H1 (cell line): ENCODE measurements at regions not wholly inside any gene's neighbourhood (a gene's known extent, or its start where the extent isn't known, plus 50 kb on each side); places are given as distances from the start of the nearest gene placed in this dataset.

Experiments
- CTCF ChIA-PET: fragments of 300-600 bp; sonication (Branson Sonifier 250); formaldehyde crosslinking; loops from one replicate; lab custom pipeline; 2021; ENCODE audit not compliant: partially characterized antibody; lab: Charles Lee
- POLR2A ChIA-PET: fragments of 300-600 bp; sonication (Branson Sonifier 250); formaldehyde crosslinking; loops from one replicate; lab custom pipeline; 2021; ENCODE audit warnings: inconsistent platforms; ENCODE audit not compliant: partially characterized antibody; lab: Charles Lee
- DNase-seq, 2 experiments: peaks; one replicate each; pipeline versions ENCODE4 v3.0.0 to v3.0.0-alpha.2; 2010 to 2022; ENCODE audit warnings: low spot score in 2 of 2, low read depth in 1 of 2, mixed read lengths in 1 of 2
- FAIRE-seq: peaks from 2 replicates; lab custom pipeline; 2011; peaks lifted over from hg19 to GRCh38; lab: Jason Lieb, UNC
- H2AFZ ChIP-seq: 2 replicates; pipeline ENCODE4 v1.8.1; 2012; ENCODE audit warnings: low read length, inconsistent platforms
- H2AK5ac ChIP-seq: 2 replicates; pipeline ENCODE4 v1.6.1; 2013; ENCODE audit warnings: low read depth, low read length
- H2BK120ac ChIP-seq: replicated peaks from 2 replicates; pipeline ENCODE3; 2013; ENCODE audit warnings: low read depth, low read length, inconsistent platforms
- H2BK12ac ChIP-seq: 2 replicates; pipeline ENCODE4 v1.6.1; 2013; ENCODE audit warnings: low read depth, low read length
- H2BK15ac ChIP-seq: 2 replicates; pipeline ENCODE4 v1.6.1; 2013; ENCODE audit warnings: low read length
- H2BK20ac ChIP-seq: 2 replicates; pipeline ENCODE4 v1.6.1; 2013; ENCODE audit warnings: low read length
- H2BK5ac ChIP-seq: 2 replicates; pipeline ENCODE4 v1.6.1; 2013; ENCODE audit warnings: low read depth, low read length
- H3K14ac ChIP-seq: 2 replicates; pipeline ENCODE4 v1.6.1; 2013; ENCODE audit warnings: inconsistent platforms; ENCODE audit not compliant: insufficient read length
- H3K18ac ChIP-seq: 2 replicates; pipeline ENCODE4 v1.6.1; 2013; ENCODE audit warnings: low read length; ENCODE audit errors: extremely low read depth
- H3K23ac ChIP-seq: 2 replicates; pipeline ENCODE4 v1.6.1; 2013; ENCODE audit warnings: inconsistent platforms; ENCODE audit not compliant: insufficient read length
- H3K23me2 ChIP-seq: 2 replicates; pipeline ENCODE4 v1.6.1; 2013; ENCODE audit warnings: low read depth, low read length
- H3K27ac ChIP-seq: 2 replicates; pipeline ENCODE4 v1.6.1; 2011; ENCODE audit warnings: low read depth, low read length, inconsistent platforms
- H3K27me3 ChIP-seq, 4 experiments: replicated peaks in 1 of 4; 1 replicate in 1 of 4; 2 replicates in 3 of 4; pipeline versions ENCODE4 v1.6.1 to v1.8.1; 2011 to 2013; ENCODE audit warnings: low read length in 3 of 4, mild to moderate bottlenecking in 3 of 4, inconsistent platforms in 2 of 4, mixed read lengths in 2 of 4, moderate library complexity in 1 of 4; ENCODE audit not compliant: control insufficient read depth in 3 of 4, insufficient read depth in 3 of 4; ENCODE audit errors: extremely low read depth in 1 of 4
- H3K36me3 ChIP-seq, 4 experiments: 2 replicates each; pipeline versions ENCODE4 v1.6.1 to v1.8.1; 2011 to 2013; ENCODE audit warnings: mild to moderate bottlenecking in 4 of 4, low read length in 3 of 4, moderate library complexity in 2 of 4, control low read depth in 1 of 4, inconsistent platforms in 1 of 4; ENCODE audit not compliant: insufficient read depth in 4 of 4, control insufficient read depth in 2 of 4
- H3K4ac ChIP-seq: replicated peaks from 2 replicates; pipeline ENCODE3; 2013; ENCODE audit warnings: low read length, low read depth, mixed read lengths, inconsistent platforms; ENCODE audit not compliant: insufficient read length
- H3K4me1 ChIP-seq, 4 experiments: replicated peaks in 1 of 4; 1 replicate in 1 of 4; 2 replicates in 3 of 4; pipeline versions ENCODE4 v1.6.1 to v1.8.1; 2011 to 2013; ENCODE audit warnings: low read length in 3 of 4, inconsistent platforms in 2 of 4, mixed read lengths in 1 of 4; ENCODE audit not compliant: insufficient read depth in 4 of 4, control insufficient read depth in 3 of 4
- H3K4me2 ChIP-seq, 2 experiments: 2 replicates each; pipeline versions ENCODE4 v1.6.1 to v1.8.1; 2011 to 2013; ENCODE audit warnings: low read depth in 2 of 2, low read length in 2 of 2, control low read depth in 1 of 2, inconsistent platforms in 1 of 2, mild to moderate bottlenecking in 1 of 2; ENCODE audit not compliant: insufficient read depth in 1 of 2
- H3K4me3 ChIP-seq, 4 experiments: fragments of 200-600, 300-600 bp in 1 of 4; sonication (generic), shearing (Covaris generic), sonication (Bioruptor Twin) in 1 of 4; 2 replicates each; pipeline versions ENCODE4 v1.5.1 to v1.8.1; 2011 to 2016; ENCODE audit warnings: low read length in 4 of 4, low read depth in 3 of 4, control low read depth in 2 of 4, inconsistent platforms in 2 of 4, mild to moderate bottlenecking in 2 of 4, mixed read lengths in 1 of 4, moderate library complexity in 1 of 4; ENCODE audit not compliant: insufficient read depth in 2 of 4; ENCODE audit errors: extremely low read depth in 1 of 4
- H3K56ac ChIP-seq: replicated peaks from 2 replicates; pipeline ENCODE3; 2013; ENCODE audit warnings: low read depth, mild to moderate bottlenecking, mixed read lengths, low read length, inconsistent platforms; ENCODE audit not compliant: insufficient read length
- H3K79me1 ChIP-seq: 2 replicates; pipeline ENCODE4 v1.6.1; 2013; ENCODE audit warnings: low read depth, low read length, control low read depth
- H3K79me2 ChIP-seq, 2 experiments: 2 replicates each; pipeline versions ENCODE4 v1.6.1 to v1.8.1; 2012 to 2013; ENCODE audit warnings: low read length in 2 of 2, mild to moderate bottlenecking in 2 of 2, inconsistent platforms in 1 of 2; ENCODE audit not compliant: insufficient read depth in 2 of 2, control insufficient read depth in 1 of 2
- H3K9ac ChIP-seq, 4 experiments: replicated peaks in 1 of 4; 1 replicate in 1 of 4; 2 replicates in 3 of 4; pipeline versions ENCODE4 v1.6.1 to v1.8.1; 2011 to 2013; ENCODE audit warnings: low read depth in 3 of 4, low read length in 3 of 4, control low read depth in 2 of 4, mild to moderate bottlenecking in 2 of 4, moderate library complexity in 2 of 4, inconsistent platforms in 1 of 4; ENCODE audit errors: extremely low read depth in 1 of 4
- H3K9me3 ChIP-seq, 2 experiments: 2 replicates each; pipeline versions ENCODE4 v1.6.1 to v1.8.1; 2012 to 2013; ENCODE audit warnings: mild to moderate bottlenecking in 2 of 2, moderate library complexity in 2 of 2, control low read depth in 1 of 2, inconsistent platforms in 1 of 2, low read depth in 1 of 2, low read length in 1 of 2, mixed read lengths in 1 of 2; ENCODE audit not compliant: insufficient read depth in 2 of 2
- H4K20me1 ChIP-seq, 2 experiments: replicated peaks in 1 of 2; 2 replicates each; pipeline versions ENCODE3 to v1.8.1; 2011 to 2013; ENCODE audit warnings: inconsistent platforms in 2 of 2, low read length in 2 of 2, mild to moderate bottlenecking in 1 of 2; ENCODE audit not compliant: insufficient read depth in 2 of 2, control insufficient read depth in 1 of 2
- H4K5ac ChIP-seq: 2 replicates; pipeline ENCODE4 v1.6.1; 2013; ENCODE audit warnings: low read length, low read depth, mixed read lengths, inconsistent platforms; ENCODE audit not compliant: insufficient read length
- H4K8ac ChIP-seq: 2 replicates; pipeline ENCODE4 v1.8.0; 2013; ENCODE audit warnings: mild to moderate bottlenecking, moderate library complexity, low read length, inconsistent platforms; ENCODE audit not compliant: insufficient read depth; ENCODE audit errors: extremely low read depth
- H4K91ac ChIP-seq: replicated peaks from 2 replicates; pipeline ENCODE3; 2013; ENCODE audit warnings: low read length, mixed read lengths, inconsistent platforms; ENCODE audit not compliant: insufficient read length
- KDM1A ChIP-seq: fragments of 200-600, 300-600 bp; sonication (generic); IDR thresholded peaks from 2 replicates; pipeline ENCODE4 v1.7.1; 2016; ENCODE audit warnings: mild to moderate bottlenecking, low read length, borderline replicate concordance
- KDM4A ChIP-seq: IDR thresholded peaks from one replicate; pipeline ENCODE4 v1.7.1; 2012; ENCODE audit warnings: low read depth, mild to moderate bottlenecking, moderate library complexity, low read length, inconsistent platforms; ENCODE audit not compliant: severe bottlenecking
- PHF8 ChIP-seq: fragments of 200-600 bp; sonication (generic); conservative IDR thresholded peaks from 2 replicates; pipeline ENCODE4 v1.7.1; 2012; ENCODE audit warnings: low read depth, mild to moderate bottlenecking, inconsistent platforms, low read length, moderate library complexity
- POLR2A ChIP-seq, 2 experiments: IDR thresholded peaks; 1 replicate in 1 of 2; 2 replicates in 1 of 2; pipeline ENCODE4 v1.6.1; 2011; ENCODE audit warnings: low read depth in 2 of 2, low read length in 2 of 2, mild to moderate bottlenecking in 2 of 2; ENCODE audit errors: control extremely low read depth in 1 of 2
- RBBP5 ChIP-seq: IDR thresholded peaks from 2 replicates; pipeline ENCODE4 v1.7.1; 2012; ENCODE audit warnings: low read depth, mild to moderate bottlenecking, inconsistent platforms, low read length, moderate library complexity, borderline replicate concordance
- RNF2 ChIP-seq: fragments of 200-900, 300-1000 bp; sonication (generic); IDR thresholded peaks from 2 replicates; pipeline ENCODE4 v1.7.1; 2016; ENCODE audit warnings: borderline replicate concordance, low read depth, mild to moderate bottlenecking, antibody characterized with exemption, low read length; ENCODE audit not compliant: poor library complexity, severe bottlenecking; ENCODE audit errors: missing control alignments
- SIRT6 ChIP-seq: IDR thresholded peaks from one replicate; pipeline ENCODE4 v1.7.1; 2012; ENCODE audit warnings: low read length, inconsistent platforms
- SRF ChIP-seq: IDR thresholded peaks from 2 replicates; pipeline ENCODE4 v1.6.1; 2011; ENCODE audit warnings: mild to moderate bottlenecking, low read depth, low read length, moderate library complexity
- TCF12 ChIP-seq: IDR thresholded peaks from 2 replicates; pipeline ENCODE4 v1.6.1; 2011; ENCODE audit warnings: low read depth, mild to moderate bottlenecking, low read length
- TEAD4 ChIP-seq: IDR thresholded peaks from 2 replicates; pipeline ENCODE4 v1.6.1; 2012; ENCODE audit warnings: low read depth, low read length, inconsistent platforms, mixed read lengths
- WGBS, 2 experiments: shearing (Covaris generic) in 1 of 2; methylation state at CpG; one replicate each; pipeline versions ENCODE4 v1.1.6 to v1.1.7; 2013 to 2015; ENCODE audit warnings: low lambda C conversion rate in 2 of 2, mixed read lengths in 2 of 2, inconsistent platforms in 1 of 2, low coverage in 1 of 2, missing lambda C conversion rate in 1 of 2; ENCODE audit not compliant: insufficient replicate concordance in 2 of 2, insufficient coverage in 1 of 2, insufficient read length in 1 of 2; ENCODE audit errors: extremely low coverage in 1 of 2, missing lambda C conversion rate in 1 of 2; 5-methylcytosine and 5-hydroxymethylcytosine counted together
- TF ChIP-seq, protein P1 (sequence below): IDR thresholded peaks from 2 replicates; pipeline ENCODE4 v1.6.1; 2012; ENCODE audit warnings: inconsistent platforms

DNA sequence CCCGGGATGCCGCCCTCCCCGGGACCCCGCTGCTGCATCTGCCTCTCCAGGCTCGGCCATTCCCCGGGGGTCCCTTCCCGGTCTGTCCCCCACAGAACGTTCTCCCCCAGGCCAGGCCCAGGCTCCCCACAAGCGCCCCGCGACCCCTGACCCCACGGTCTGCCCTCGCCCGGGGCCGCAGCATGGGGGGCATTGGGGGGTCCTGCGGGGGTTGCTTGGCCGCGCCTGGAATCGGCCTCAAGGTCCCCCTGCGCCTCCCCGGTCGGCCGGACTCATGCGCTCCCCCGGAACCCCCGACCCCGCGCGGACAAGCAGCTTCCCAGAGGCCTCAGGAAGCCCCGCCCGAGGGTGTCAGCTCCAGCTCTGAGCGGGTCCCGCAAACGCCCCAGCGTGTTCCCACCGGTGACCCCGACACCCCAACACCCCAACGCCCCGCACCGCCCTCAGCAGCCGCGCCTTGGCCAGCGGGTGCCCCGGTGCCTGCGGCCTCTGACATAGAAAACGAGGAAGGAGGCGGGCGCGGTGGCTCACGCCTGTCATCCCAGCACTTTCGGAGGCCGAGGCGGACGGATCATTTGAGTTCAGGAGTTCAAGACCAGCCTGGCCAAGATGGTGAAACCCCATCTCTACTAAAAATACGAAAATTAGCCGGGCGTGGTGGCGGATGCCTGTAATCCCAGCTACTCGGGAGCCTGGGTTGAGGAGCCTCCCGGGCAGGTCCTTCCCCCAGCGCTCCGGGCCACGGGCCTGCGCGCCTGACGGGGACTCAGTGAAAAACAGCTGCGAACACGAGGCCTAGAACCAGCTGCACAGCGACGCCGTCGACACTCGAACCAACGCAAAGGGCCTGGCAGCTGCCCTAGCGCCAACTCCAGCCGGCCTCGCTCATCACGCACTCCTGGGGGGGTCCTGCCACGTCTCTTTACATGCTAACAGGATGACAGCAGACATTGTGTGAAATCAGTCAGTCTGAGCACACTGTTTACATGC is 61.8 kb upstream of the CTDP1 start:
- WGBS, 2 experiments: 88% methylated on average over 51 of the region's 79 CpGs; no CpG with 5 or more reads in 1 of the 2 experiments
- Histone ChIP-seq H3K9ac (no peak overlapping the region), H3K23me2 (no peaks in the 10 kb centered on the region; the same call in 1 of the 2 replicates), H2BK15ac (no peak overlapping the region), H3K79me2 (no peaks in the 10 kb centered on the region), H3K23ac (no peak overlapping the region), H3K18ac (no peak overlapping the region), H3K27me3 (no peaks in the 10 kb centered on the region), H3K27ac (no peak overlapping the region), H3K4me3 (0 out of 8 replicates have a peak overlapping the region, but pooled peaks of 1 of the 4 experiments have one; percentile 32), H2BK12ac (no peak overlapping the region), H3K4me1 (peaks cover 3 to 9% (median 7%) of the 10 kb centered on the region in 4 experiments; a peak in 5 of 7 replicates), H2BK5ac (no peak overlapping the region), H3K56ac (no peak overlapping the region), H3K4ac (no peak overlapping the region), H3K14ac (no peak overlapping the region), H2BK20ac (no peak overlapping the region), H4K8ac (no peak overlapping the region), H3K4me2 (no peak overlapping the region; a peak in 2 of 4 replicates), H4K91ac (no peak overlapping the region), H2AK5ac (no peak overlapping the region), H3K9me3 (no peaks in the 10 kb centered on the region; a peak in 1 of 4 replicates), H2AFZ (no peak overlapping the region), H3K36me3 (no peaks in the 10 kb centered on the region), H2BK120ac (no peak overlapping the region), H3K79me1 (no peaks in the 10 kb centered on the region), H4K5ac (no peak overlapping the region), H4K20me1 (no peaks in the 10 kb centered on the region)
- DNase-seq (peak in 1 of 2 experiments; percentile 77), FAIRE-seq (no peak)
- POLR2A ChIA-PET: no interaction called here
- CTCF ChIA-PET: interaction anchor here (0.5 to 1.2 kb wide), 2 partner anchors 240 to 359 kb away, joined by 3 read pairs; no protein-coding TSS in a partner anchor
- TF ChIP-seq POLR2A (IDR thresholded peaks at IDR 0.05; ENCODE audit: control extremely low read depth in 1 of 2, low read depth in 2 of 2, low read length in 2 of 2) (no peak), SIRT6 (no peak), RNF2 (no peak), TCF12 (no peak), PHF8 (no peak), SRF (no peak), TEAD4 (no peak), KDM4A (no peak), KDM1A (no peak), RBBP5 (no peak)
- TF ChIP-seq, protein P1, sequence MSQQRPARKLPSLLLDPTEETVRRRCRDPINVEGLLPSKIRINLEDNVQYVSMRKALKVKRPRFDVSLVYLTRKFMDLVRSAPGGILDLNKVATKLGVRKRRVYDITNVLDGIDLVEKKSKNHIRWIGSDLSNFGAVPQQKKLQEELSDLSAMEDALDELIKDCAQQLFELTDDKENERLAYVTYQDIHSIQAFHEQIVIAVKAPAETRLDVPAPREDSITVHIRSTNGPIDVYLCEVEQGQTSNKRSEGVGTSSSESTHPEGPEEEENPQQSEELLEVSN: no peak
